ENCODE measurements at regions not wholly inside any gene's neighbourhood (a gene's known extent, or its start where the extent isn't known, plus 50 kb on each side); places are given as distances from the start of the nearest gene placed in this dataset.

DNA sequence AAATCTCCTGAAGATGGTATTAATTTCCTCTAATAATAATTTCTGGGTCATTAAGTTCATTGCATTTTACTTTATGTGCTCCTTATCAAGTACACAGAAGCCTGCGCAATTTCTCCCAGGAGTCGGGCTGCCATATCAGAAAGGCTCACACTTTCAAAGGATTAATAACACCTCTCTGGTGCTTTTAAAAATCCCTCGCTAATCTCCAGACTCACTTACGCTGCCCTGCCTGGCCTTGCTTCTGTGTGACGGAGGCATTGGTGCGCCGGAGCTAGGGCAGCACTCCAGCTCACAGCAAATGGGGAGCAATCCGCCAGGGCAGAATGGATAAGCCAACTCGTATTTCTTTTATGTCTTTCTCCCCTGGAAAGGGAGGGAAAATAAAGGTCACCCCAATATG lies 300.8 kb downstream of the EFNB2 start:
- Histone ChIP-seq H3K9me3 (replicated peaks) (peaks cover 20% of the 10 kb centered on the region), H3K4me1 (no peaks in the 10 kb centered on the region), H3K4me3 (no peak overlapping the region), H3K27ac (replicated peaks) (no peak overlapping the region), H3K27me3 (ENCODE audit: low read depth) (peaks cover 40% of the 10 kb centered on the region), H3K36me3 (no peaks in the 10 kb centered on the region)
- no peak for DNase-seq
- intact Hi-C loops (cut with micrococcal nuclease): no loop called here
- TF ChIP-seq, protein P1, sequence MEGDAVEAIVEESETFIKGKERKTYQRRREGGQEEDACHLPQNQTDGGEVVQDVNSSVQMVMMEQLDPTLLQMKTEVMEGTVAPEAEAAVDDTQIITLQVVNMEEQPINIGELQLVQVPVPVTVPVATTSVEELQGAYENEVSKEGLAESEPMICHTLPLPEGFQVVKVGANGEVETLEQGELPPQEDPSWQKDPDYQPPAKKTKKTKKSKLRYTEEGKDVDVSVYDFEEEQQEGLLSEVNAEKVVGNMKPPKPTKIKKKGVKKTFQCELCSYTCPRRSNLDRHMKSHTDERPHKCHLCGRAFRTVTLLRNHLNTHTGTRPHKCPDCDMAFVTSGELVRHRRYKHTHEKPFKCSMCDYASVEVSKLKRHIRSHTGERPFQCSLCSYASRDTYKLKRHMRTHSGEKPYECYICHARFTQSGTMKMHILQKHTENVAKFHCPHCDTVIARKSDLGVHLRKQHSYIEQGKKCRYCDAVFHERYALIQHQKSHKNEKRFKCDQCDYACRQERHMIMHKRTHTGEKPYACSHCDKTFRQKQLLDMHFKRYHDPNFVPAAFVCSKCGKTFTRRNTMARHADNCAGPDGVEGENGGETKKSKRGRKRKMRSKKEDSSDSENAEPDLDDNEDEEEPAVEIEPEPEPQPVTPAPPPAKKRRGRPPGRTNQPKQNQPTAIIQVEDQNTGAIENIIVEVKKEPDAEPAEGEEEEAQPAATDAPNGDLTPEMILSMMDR (IDR thresholded peaks at IDR 0.05; ENCODE audit: borderline replicate concordance): no peak

DNA sequence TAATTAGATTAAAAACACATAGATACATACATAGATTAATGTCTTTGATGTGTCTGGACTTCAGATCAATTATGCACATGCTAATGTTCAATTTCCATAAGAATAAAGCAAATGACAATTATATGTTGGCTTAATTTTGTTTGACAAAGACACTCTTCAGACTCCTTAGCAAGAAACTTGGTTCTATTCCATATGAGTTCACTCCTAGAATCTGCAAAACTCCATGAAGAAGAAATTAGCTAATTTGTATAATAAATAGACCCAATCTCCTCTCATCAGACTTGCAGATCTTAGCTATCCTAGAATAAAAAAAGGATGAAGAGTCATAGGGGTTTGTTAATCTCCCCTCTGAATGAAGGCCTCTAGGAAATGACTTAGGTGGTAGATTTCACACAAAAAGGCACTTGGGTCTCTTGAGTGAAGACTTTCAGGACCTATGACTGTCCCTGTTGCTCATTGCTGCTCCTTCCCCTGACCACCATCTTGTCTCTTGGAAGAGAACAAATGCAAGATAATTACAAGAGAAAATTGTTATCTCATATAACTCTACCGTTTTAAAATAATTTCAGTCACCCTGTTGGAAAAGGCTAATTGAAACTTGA lies 302.2 kb downstream of the EFNB2 start:
- intact Hi-C loops (cut with micrococcal nuclease): no loop called here
- H3K27me3 ChIP-seq (ENCODE audit: low read depth): peaks cover 40% of the 10 kb centered on the region
- TF ChIP-seq, protein P1 (IDR thresholded peaks at IDR 0.05; ENCODE audit: borderline replicate concordance): no peak
- no peak overlapping the region for H3K4me3 ChIP-seq
- no peak for DNase-seq
- no peaks in the 10 kb centered on the region for H3K36me3 ChIP-seq
- no peaks in the 10 kb centered on the region for H3K4me1 ChIP-seq
- no peak overlapping the region for H3K27ac ChIP-seq (replicated peaks)
- peaks cover 20% of the 10 kb centered on the region for H3K9me3 ChIP-seq (replicated peaks)

DNA sequence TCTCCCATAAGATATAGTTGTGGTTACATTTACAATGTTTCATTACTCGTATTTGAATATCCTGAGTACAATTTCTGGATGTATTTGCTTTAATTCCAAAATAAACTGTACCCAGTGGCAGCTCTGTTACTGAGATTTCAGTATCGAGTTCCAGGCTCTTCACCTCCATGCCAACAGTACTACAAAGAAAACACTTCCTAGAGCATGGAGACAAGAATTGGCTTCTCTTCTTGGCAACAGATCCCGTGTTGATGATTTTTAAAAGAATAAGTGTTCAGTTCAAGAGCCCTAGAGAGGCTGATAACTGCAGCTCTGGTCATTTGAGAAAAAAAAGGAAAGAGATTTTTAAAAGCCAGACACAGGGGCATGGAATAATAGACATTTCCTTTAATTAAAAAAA lies 302.8 kb downstream of the EFNB2 start:
- no peak overlapping the region for H3K27ac ChIP-seq (replicated peaks)
- TF ChIP-seq, protein P1 (IDR thresholded peaks at IDR 0.05; ENCODE audit: borderline replicate concordance): no peak
- H3K9me3 ChIP-seq (replicated peaks): peaks cover 20% of the 10 kb centered on the region
- no peak overlapping the region for H3K4me3 ChIP-seq
- intact Hi-C loops (cut with micrococcal nuclease): no loop called here
- H3K36me3 ChIP-seq: no peaks in the 10 kb centered on the region
- DNase-seq: no peak
- H3K4me1 ChIP-seq: no peaks in the 10 kb centered on the region
- peaks cover 39% of the 10 kb centered on the region for H3K27me3 ChIP-seq (ENCODE audit: low read depth)

DNA sequence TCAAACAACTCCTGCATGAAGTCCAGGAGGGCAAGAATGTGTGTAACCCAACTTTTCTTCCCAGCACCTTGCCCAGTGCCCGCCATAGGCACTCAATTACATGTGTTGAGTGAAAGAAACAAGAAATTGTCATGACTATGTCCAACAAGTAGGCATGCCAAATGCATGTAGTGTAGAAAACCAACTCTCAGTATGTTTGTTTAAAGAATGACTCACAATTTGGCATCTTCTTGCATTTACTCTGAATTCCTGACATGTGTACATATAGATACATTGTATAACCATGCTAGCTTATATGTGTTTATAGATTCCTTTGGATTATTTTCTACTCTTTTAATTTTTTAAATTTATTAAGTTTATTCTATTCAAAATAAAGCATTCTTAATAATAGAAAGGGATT lies 305.0 kb downstream of the EFNB2 start:
- H3K36me3 ChIP-seq: no peaks in the 10 kb centered on the region
- no peak for DNase-seq
- intact Hi-C loops (cut with micrococcal nuclease): no loop called here
- H3K4me1 ChIP-seq: no peaks in the 10 kb centered on the region
- no peak overlapping the region for H3K4me3 ChIP-seq
- TF ChIP-seq, protein P1 (IDR thresholded peaks at IDR 0.05; ENCODE audit: borderline replicate concordance): no peak
- peaks cover 36% of the 10 kb centered on the region for H3K27me3 ChIP-seq (ENCODE audit: low read depth)
- H3K27ac ChIP-seq (replicated peaks): no peak overlapping the region
- H3K9me3 ChIP-seq (replicated peaks): peaks cover 20% of the 10 kb centered on the region

DNA sequence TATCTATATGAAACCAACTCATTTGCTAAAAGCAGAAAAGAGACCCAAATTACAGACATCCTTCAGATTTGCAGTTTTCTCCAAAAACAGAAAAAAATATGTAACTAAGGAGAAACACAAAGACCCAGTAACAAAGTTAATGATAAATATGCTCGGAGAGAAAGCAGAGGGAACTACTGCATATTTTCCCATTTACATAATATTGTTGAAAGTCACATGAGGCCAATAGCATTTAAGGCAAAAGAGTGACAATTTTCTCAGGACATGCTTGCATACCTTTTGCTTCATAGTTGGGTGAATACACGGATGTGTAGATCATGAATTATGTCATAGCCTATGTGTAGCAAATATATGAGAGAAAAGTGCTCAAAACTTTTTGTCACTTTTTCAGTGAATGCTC lies 310.3 kb downstream of the EFNB2 start:
- no peak overlapping the region for H3K4me3 ChIP-seq
- no peaks in the 10 kb centered on the region for H3K9me3 ChIP-seq (replicated peaks)
- peaks cover 46% of the 10 kb centered on the region for H3K27me3 ChIP-seq (ENCODE audit: low read depth)
- H3K36me3 ChIP-seq: no peaks in the 10 kb centered on the region
- intact Hi-C loops (cut with micrococcal nuclease): no loop called here
- no peak overlapping the region for H3K27ac ChIP-seq (replicated peaks)
- H3K4me1 ChIP-seq: no peaks in the 10 kb centered on the region
- TF ChIP-seq, protein P1 (IDR thresholded peaks at IDR 0.05; ENCODE audit: borderline replicate concordance): no peak
- no peak for DNase-seq
